ENCODE measurements at regions not wholly inside any gene's neighbourhood (a gene's known extent, or its start where the extent isn't known, plus 50 kb on each side); places are given as distances from the start of the nearest gene placed in this dataset.

GRCh38 chr6:139778688-139779087, 404.2 kb upstream of the CITED2 start:
- Histone ChIP-seq H3K27ac (peak overlapping the region; percentile 35 to 84), H3K27me3 (no peaks in the 10 kb centered on the region), H3K4me1 (peaks cover 0 to 8% of the 10 kb centered on the region in 2 donors), H3K4me3 (no peak overlapping the region), H3K36me3 (no peaks in the 10 kb centered on the region), H3K9me3 (no peaks in the 10 kb centered on the region)
- TF ChIP-seq CTCF (IDR thresholded peaks at IDR 0.05), result no peak
- no peak for DNase-seq (ENCODE audit: low spot score)

GRCh38 chr6:139778106-139778505, 403.7 kb upstream of the CITED2 start:
- Histone ChIP-seq H3K27ac (peak overlapping the region; percentile 35 to 84), H3K27me3 (no peaks in the 10 kb centered on the region), H3K9me3 (no peaks in the 10 kb centered on the region), H3K36me3 (no peaks in the 10 kb centered on the region), H3K4me3 (no peak overlapping the region), H3K4me1 (peaks cover 0 to 8% of the 10 kb centered on the region in 2 donors)
- no peak for DNase-seq (ENCODE audit: low spot score)
- no peak for TF ChIP-seq CTCF (IDR thresholded peaks at IDR 0.05)

DNA sequence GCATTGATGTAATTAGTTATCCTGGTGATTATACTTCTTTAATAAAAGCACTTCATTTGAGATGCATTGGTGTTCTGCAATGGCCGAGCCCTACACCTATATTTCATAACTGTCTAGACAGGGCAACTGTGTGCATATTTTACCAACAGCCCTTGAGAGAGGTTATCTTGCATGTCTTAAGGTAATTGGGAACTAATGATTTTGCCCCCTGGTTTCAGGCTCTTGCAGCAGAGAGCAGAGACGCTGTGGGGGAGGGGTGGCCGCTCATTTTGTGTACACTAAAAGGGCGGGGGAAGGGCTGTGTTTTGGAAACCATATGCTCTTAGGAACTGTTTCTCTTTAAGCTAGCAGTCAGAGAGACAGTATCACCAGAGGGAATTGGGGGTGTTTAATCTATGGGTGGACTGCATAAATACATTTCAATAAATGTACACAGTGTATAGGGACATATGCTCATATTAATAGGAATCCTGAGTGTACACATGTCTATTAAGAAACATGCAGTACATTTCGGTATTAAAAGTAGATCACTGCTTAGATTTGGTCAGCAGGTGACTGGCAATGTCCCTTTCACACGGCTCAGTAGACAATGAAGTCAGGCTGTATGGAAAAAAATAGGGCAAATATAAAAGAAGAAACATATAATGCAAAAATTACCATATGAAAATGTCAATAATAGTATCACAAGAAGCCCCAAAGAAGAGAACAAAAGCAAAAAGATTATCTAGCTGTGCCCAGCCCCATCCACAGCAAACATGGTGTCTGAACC, 402.9 kb upstream of the CITED2 start:
- Histone ChIP-seq H3K27ac (peak overlapping the region; percentile 35 to 84), H3K36me3 (no peaks in the 10 kb centered on the region), H3K27me3 (no peaks in the 10 kb centered on the region), H3K4me1 (peaks cover 0 to 8% of the 10 kb centered on the region in 2 donors), H3K9me3 (no peaks in the 10 kb centered on the region), H3K4me3 (no peak overlapping the region)
- no peak for DNase-seq (ENCODE audit: low spot score)
- no peak for TF ChIP-seq CTCF (IDR thresholded peaks at IDR 0.05)

DNA sequence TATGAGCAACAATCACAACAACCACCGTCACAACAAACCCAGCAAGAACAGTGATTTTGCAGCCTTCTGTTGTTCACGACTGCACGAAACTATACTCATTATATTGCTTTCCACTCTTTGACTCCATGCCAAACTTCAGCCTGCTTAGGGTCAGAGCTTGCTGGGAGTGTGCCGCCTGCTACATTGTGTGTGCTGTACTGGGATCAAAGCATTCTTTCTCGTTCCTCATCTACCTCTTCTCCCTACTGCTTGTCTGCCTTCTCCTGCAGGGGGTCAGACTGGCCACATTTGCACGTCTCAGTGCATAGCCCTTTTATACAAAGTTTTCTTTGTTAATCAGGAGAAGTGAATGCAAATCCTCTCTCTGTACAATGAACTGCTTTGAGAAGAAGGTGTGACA, 401.6 kb upstream of the CITED2 start:
- H3K9me3 ChIP-seq, result no peaks in the 10 kb centered on the region
- DNase-seq (ENCODE audit: low spot score), result no peak
- H3K4me1 ChIP-seq, result peaks cover 0 to 8% of the 10 kb centered on the region in 2 donors
- no peaks in the 10 kb centered on the region for H3K36me3 ChIP-seq
- no peak overlapping the region for H3K27ac ChIP-seq
- H3K27me3 ChIP-seq, result no peaks in the 10 kb centered on the region
- no peak for TF ChIP-seq CTCF (IDR thresholded peaks at IDR 0.05)
- no peak overlapping the region for H3K4me3 ChIP-seq

- no peak for TF ChIP-seq CTCF (IDR thresholded peaks at IDR 0.05)
- no peaks in the 10 kb centered on the region for H3K36me3 ChIP-seq
- H3K27me3 ChIP-seq, result no peaks in the 10 kb centered on the region
These were observed 393.7 kb upstream of the CITED2 start for GRCh38 chr6:139768196-139768595.

DNA sequence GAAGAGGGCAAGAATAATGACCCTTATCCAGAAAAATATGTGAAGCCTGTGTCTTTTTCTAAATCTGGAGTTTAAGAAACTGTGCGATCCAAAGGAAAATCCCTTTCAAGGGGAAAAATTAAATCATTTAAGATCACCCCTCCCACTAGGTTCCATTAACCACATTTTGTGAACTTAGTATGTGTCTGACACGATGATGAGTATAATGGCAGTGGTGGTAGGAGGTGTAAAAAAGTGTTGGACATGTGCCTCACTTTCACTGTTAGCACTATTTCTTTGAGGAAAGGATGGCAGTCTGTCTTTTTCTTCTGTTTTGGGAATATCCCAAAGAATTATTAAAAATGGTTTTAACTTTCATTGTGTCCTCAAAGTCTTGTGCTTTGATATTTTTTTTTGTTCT, 392.3 kb upstream of the CITED2 start:
- no peaks in the 10 kb centered on the region for H3K9me3 ChIP-seq
- TF ChIP-seq CTCF (IDR thresholded peaks at IDR 0.05), result no peak
- H3K4me1 ChIP-seq, result peaks cover 0 to 26% of the 10 kb centered on the region in 2 donors
- no peaks in the 10 kb centered on the region for H3K36me3 ChIP-seq
- H3K27ac ChIP-seq, result no peak overlapping the region
- DNase-seq (ENCODE audit: low spot score), result no peak
- no peaks in the 10 kb centered on the region for H3K27me3 ChIP-seq
- no peak overlapping the region for H3K4me3 ChIP-seq

More at GRCh38 chr6:139768196-139768595, 393.7 kb upstream of the CITED2 start:
- Histone ChIP-seq H3K27ac (no peak overlapping the region), H3K4me3 (no peak overlapping the region), H3K9me3 (no peaks in the 10 kb centered on the region), H3K4me1 (peaks cover 0 to 20% of the 10 kb centered on the region in 2 donors)
- DNase-seq (ENCODE audit: low spot score), result no peak

All from right atrium auricular region (tissue), 2 donors.